ENCODE measurements at regions not wholly inside any gene's neighbourhood (a gene's known extent, or its start where the extent isn't known, plus 50 kb on each side); places are given as distances from the start of the nearest gene placed in this dataset.

DNA sequence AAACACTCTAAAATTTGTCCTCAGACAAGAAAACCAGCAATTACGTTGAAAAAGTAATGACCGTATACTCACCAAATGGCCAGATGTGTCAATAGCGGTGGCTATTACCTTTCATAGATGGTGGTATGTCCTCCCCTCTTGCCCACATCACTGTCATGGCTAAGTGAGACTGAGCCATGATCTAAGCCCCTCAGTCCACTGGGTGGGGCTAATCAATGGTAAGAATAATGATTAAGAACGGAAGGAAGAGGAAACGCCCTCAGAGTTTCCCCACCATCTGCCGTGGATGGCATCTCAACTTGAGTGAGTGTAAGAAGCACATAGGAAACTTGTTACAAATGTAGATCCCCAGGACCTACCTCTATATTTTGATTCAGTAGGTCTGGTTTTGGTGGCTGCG is 65.8 kb upstream of the EFEMP1 start (continued):
- TF ChIP-seq, protein P1, sequence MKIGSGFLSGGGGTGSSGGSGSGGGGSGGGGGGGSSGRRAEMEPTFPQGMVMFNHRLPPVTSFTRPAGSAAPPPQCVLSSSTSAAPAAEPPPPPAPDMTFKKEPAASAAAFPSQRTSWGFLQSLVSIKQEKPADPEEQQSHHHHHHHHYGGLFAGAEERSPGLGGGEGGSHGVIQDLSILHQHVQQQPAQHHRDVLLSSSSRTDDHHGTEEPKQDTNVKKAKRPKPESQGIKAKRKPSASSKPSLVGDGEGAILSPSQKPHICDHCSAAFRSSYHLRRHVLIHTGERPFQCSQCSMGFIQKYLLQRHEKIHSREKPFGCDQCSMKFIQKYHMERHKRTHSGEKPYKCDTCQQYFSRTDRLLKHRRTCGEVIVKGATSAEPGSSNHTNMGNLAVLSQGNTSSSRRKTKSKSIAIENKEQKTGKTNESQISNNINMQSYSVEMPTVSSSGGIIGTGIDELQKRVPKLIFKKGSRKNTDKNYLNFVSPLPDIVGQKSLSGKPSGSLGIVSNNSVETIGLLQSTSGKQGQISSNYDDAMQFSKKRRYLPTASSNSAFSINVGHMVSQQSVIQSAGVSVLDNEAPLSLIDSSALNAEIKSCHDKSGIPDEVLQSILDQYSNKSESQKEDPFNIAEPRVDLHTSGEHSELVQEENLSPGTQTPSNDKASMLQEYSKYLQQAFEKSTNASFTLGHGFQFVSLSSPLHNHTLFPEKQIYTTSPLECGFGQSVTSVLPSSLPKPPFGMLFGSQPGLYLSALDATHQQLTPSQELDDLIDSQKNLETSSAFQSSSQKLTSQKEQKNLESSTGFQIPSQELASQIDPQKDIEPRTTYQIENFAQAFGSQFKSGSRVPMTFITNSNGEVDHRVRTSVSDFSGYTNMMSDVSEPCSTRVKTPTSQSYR (CRISPR knock-in tag; IDR thresholded peaks at IDR 0.05), result no peak
- no peak for TF ChIP-seq ELF4 (CRISPR knock-in tag; IDR thresholded peaks at IDR 0.05; ENCODE audit: low read depth)
- TF ChIP-seq JUN (CRISPR knock-in tag; IDR thresholded peaks at IDR 0.05), result no peak
- no peak for TF ChIP-seq OVOL2 (CRISPR knock-in tag; IDR thresholded peaks at IDR 0.05; ENCODE audit: borderline replicate concordance)
- no peak for TF ChIP-seq CBFB (CRISPR knock-in tag; IDR thresholded peaks at IDR 0.05; ENCODE audit: low read depth)

DNA sequence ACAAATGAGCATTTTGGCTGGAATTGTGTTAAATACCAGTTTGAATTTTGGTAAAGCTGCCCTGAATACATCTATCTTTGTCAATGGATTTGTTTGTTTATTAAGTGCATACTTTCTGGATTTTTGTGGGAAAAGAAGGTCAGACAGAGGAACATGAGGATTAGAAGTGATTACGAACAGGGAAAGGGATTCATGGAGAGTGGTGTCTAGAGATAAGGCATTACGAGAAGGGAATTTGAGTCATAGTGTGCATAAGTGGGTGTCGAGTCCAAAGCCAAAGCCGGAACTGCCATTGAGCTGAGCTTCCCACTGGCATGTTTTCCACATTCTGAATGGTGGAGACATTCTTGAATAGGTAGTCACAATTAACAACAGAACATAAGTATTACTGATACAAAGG is 68.9 kb upstream of the EFEMP1 start:
- no peak for DNase-seq (ENCODE audit: low spot score)
- ATAC-seq, result no peak
- Mint-ChIP-seq H3K4me1 (peaks cover 15% of the 10 kb centered on the region), H3K36me3 (no peaks in the 10 kb centered on the region), H3K9me3 (no peaks in the 10 kb centered on the region), H3K27me3 (ENCODE audit: low read depth) (no peaks in the 10 kb centered on the region), H3K27ac (no peak overlapping the region), H3K4me3 (no peak overlapping the region)
- CTCF ChIA-PET, result no interaction called here
- POLR2A ChIA-PET, result no interaction called here
- no peak for TF ChIP-seq SMAD3 (CRISPR knock-in tag; IDR thresholded peaks at IDR 0.05; ENCODE audit: borderline replicate concordance)
- TF ChIP-seq, protein P2, sequence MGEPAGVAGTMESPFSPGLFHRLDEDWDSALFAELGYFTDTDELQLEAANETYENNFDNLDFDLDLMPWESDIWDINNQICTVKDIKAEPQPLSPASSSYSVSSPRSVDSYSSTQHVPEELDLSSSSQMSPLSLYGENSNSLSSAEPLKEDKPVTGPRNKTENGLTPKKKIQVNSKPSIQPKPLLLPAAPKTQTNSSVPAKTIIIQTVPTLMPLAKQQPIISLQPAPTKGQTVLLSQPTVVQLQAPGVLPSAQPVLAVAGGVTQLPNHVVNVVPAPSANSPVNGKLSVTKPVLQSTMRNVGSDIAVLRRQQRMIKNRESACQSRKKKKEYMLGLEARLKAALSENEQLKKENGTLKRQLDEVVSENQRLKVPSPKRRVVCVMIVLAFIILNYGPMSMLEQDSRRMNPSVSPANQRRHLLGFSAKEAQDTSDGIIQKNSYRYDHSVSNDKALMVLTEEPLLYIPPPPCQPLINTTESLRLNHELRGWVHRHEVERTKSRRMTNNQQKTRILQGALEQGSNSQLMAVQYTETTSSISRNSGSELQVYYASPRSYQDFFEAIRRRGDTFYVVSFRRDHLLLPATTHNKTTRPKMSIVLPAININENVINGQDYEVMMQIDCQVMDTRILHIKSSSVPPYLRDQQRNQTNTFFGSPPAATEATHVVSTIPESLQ (CRISPR knock-in tag; IDR thresholded peaks at IDR 0.05), result no peak
- TF ChIP-seq, protein P3, sequence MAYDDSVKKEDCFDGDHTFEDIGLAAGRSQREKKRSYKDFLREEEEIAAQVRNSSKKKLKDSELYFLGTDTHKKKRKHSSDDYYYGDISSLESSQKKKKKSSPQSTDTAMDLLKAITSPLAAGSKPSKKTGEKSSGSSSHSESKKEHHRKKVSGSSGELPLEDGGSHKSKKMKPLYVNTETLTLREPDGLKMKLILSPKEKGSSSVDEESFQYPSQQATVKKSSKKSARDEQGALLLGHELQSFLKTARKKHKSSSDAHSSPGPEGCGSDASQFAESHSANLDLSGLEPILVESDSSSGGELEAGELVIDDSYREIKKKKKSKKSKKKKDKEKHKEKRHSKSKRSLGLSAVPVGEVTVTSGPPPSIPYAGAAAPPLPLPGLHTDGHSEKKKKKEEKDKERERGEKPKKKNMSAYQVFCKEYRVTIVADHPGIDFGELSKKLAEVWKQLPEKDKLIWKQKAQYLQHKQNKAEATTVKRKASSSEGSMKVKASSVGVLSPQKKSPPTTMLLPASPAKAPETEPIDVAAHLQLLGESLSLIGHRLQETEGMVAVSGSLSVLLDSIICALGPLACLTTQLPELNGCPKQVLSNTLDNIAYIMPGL (CRISPR knock-in tag; IDR thresholded peaks at IDR 0.05), result no peak
- TF ChIP-seq GTF2I (CRISPR knock-in tag; conservative IDR thresholded peaks at IDR 0.05), result no peak
- TF ChIP-seq, protein P4, sequence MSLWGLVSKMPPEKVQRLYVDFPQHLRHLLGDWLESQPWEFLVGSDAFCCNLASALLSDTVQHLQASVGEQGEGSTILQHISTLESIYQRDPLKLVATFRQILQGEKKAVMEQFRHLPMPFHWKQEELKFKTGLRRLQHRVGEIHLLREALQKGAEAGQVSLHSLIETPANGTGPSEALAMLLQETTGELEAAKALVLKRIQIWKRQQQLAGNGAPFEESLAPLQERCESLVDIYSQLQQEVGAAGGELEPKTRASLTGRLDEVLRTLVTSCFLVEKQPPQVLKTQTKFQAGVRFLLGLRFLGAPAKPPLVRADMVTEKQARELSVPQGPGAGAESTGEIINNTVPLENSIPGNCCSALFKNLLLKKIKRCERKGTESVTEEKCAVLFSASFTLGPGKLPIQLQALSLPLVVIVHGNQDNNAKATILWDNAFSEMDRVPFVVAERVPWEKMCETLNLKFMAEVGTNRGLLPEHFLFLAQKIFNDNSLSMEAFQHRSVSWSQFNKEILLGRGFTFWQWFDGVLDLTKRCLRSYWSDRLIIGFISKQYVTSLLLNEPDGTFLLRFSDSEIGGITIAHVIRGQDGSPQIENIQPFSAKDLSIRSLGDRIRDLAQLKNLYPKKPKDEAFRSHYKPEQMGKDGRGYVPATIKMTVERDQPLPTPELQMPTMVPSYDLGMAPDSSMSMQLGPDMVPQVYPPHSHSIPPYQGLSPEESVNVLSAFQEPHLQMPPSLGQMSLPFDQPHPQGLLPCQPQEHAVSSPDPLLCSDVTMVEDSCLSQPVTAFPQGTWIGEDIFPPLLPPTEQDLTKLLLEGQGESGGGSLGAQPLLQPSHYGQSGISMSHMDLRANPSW (CRISPR knock-in tag; conservative IDR thresholded peaks at IDR 0.05; ENCODE audit: low read depth), result no peak
- no peak for TF ChIP-seq FOXP1 (CRISPR knock-in tag; IDR thresholded peaks at IDR 0.05; ENCODE audit: borderline replicate concordance)
- no peak for TF ChIP-seq MYBL2 (CRISPR knock-in tag; IDR thresholded peaks at IDR 0.05)
- TF ChIP-seq NFATC4 (CRISPR knock-in tag; IDR thresholded peaks at IDR 0.05), result no peak
- TF ChIP-seq ATF1 (CRISPR knock-in tag; IDR thresholded peaks at IDR 0.05), result no peak
- no peak for TF ChIP-seq GABPB1 (CRISPR knock-in tag; IDR thresholded peaks at IDR 0.05)
- TF ChIP-seq ZNF671 (CRISPR knock-in tag; IDR thresholded peaks at IDR 0.05), result no peak
- TF ChIP-seq, protein P5, sequence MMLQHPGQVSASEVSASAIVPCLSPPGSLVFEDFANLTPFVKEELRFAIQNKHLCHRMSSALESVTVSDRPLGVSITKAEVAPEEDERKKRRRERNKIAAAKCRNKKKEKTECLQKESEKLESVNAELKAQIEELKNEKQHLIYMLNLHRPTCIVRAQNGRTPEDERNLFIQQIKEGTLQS (CRISPR knock-in tag; conservative IDR thresholded peaks at IDR 0.05), result no peak
- TF ChIP-seq ZNF423 (CRISPR knock-in tag; IDR thresholded peaks at IDR 0.05), result no peak
- no peak for TF ChIP-seq CBFB (CRISPR knock-in tag; IDR thresholded peaks at IDR 0.05; ENCODE audit: low read depth)
- TF ChIP-seq SP1 (CRISPR knock-in tag; conservative IDR thresholded peaks at IDR 0.05), result no peak
- TF ChIP-seq ZNF263 (CRISPR knock-in tag; IDR thresholded peaks at IDR 0.05; ENCODE audit: low read depth), result no peak
- no peak for TF ChIP-seq GRHL2 (CRISPR knock-in tag; IDR thresholded peaks at IDR 0.05; ENCODE audit: insufficient replicate concordance, severe bottlenecking)
- no peak for TF ChIP-seq HMGA2 (CRISPR knock-in tag; IDR thresholded peaks at IDR 0.05)
